CD4-positive, alpha-beta memory T cell (primary cell): ENCODE measurements at regions not wholly inside any gene's neighbourhood (a gene's known extent, or its start where the extent isn't known, plus 50 kb on each side); places are given as distances from the start of the nearest gene placed in this dataset.
"Not testable (repeated sequence)": the region's sequence is repeated elsewhere in the genome, so short reads cannot be mapped to it uniquely, and the experiment has no call there.

Experiments used
- CTCF ChIA-PET: fragments of 350-600 bp; sonication (Branson Sonifier 250); formaldehyde crosslinking; loops from one replicate; lab custom pipeline; 2021; ENCODE audit warnings: inconsistent platforms; ENCODE audit not compliant: partially characterized antibody; lab: Charles Lee
- POLR2A ChIA-PET: fragments of 350-600 bp; sonication (Branson Sonifier 250); formaldehyde crosslinking; loops from one replicate; lab custom pipeline; 2021; ENCODE audit not compliant: partially characterized antibody; lab: Charles Lee
- DNase-seq, 5 donors: peaks; one replicate each; pipeline versions ENCODE4 v3.0.0 to v3.0.0-alpha.2; 2020 to 2022; ENCODE audit warnings: mixed read lengths in 1 of 5
- H3K27ac ChIP-seq: one replicate; pipeline ENCODE4 v1.7.0; 2013; ENCODE audit warnings: low read depth, low read length
- H3K27me3 ChIP-seq: 2 replicates; pipeline ENCODE4 v1.7.0; 2013; ENCODE audit warnings: mild to moderate bottlenecking, low read length, moderate library complexity; ENCODE audit not compliant: insufficient read depth
- H3K36me3 ChIP-seq: 2 replicates; pipeline ENCODE4 v1.7.0; 2013; ENCODE audit warnings: mild to moderate bottlenecking, low read length, moderate library complexity; ENCODE audit not compliant: insufficient read depth
- H3K4me1 ChIP-seq: 2 replicates; pipeline ENCODE4 v1.7.0; 2013; ENCODE audit warnings: mild to moderate bottlenecking, low read length, moderate library complexity; ENCODE audit not compliant: insufficient read depth
- H3K4me3 ChIP-seq, 2 donors: one replicate each; pipeline ENCODE4 v1.7.0; 2013; ENCODE audit warnings: low read length in 2 of 2, mild to moderate bottlenecking in 1 of 2
- H3K9me3 ChIP-seq, 2 donors: one replicate each; pipeline ENCODE4 v1.7.0; 2013; ENCODE audit warnings: low read length in 2 of 2, control low read depth in 1 of 2; ENCODE audit not compliant: control insufficient read depth in 1 of 2
- H3K27ac Mint-ChIP-seq, 7 donors: one replicate each; pipeline ENCODE4 v1.8.0; 2020 to 2021; ENCODE audit warnings: mixed read lengths in 7 of 7, mild to moderate bottlenecking in 6 of 7, inconsistent platforms in 3 of 7, moderate library complexity in 3 of 7
- H3K27me3 Mint-ChIP-seq, 2 donors: one replicate each; pipeline ENCODE4 v1.8.0; 2020 to 2021; ENCODE audit warnings: mixed read lengths in 2 of 2
- H3K36me3 Mint-ChIP-seq, 2 donors: one replicate each; pipeline ENCODE4 v1.8.0; 2020 to 2021; ENCODE audit warnings: mixed read lengths in 2 of 2, inconsistent platforms in 1 of 2, mild to moderate bottlenecking in 1 of 2
- H3K4me1 Mint-ChIP-seq, 4 donors: one replicate each; pipeline ENCODE4 v1.8.0; 2020 to 2021; ENCODE audit warnings: mixed read lengths in 4 of 4, mild to moderate bottlenecking in 1 of 4
- H3K4me3 Mint-ChIP-seq, 8 donors: one replicate each; pipeline ENCODE4 v1.8.0; 2020 to 2021; ENCODE audit warnings: mixed read lengths in 8 of 8, mild to moderate bottlenecking in 7 of 8, moderate library complexity in 6 of 8, inconsistent platforms in 3 of 8
- H3K9me3 Mint-ChIP-seq, 8 donors: one replicate each; pipeline ENCODE4 v1.8.0; 2020 to 2021; ENCODE audit warnings: mixed read lengths in 8 of 8, mild to moderate bottlenecking in 5 of 8, inconsistent platforms in 3 of 8, moderate library complexity in 1 of 8
- intact Hi-C: fragments of 100-400 bp; cut with micrococcal nuclease; formaldehyde crosslinking; loops from one replicate; pipeline ENCODE4 v1.15.1; 2023

GRCh38 chr10:114872519-114873087 is 51.0 kb downstream of the FHIP2A start:
- ChIA-PET POLR2A (no interaction called here), CTCF (interaction anchor here (1.5 kb wide), 1 partner anchor 12 kb away, joined by 5 read pairs; no protein-coding TSS in a partner anchor)
- Histone ChIP-seq H3K27me3 (no peaks in the 10 kb centered on the region), H3K36me3 (no peaks in the 10 kb centered on the region), H3K4me1 (no peaks in the 10 kb centered on the region), H3K27ac (no peak overlapping the region), H3K4me3 (no peak overlapping the region), H3K9me3 (no peaks in the 10 kb centered on the region)
- intact Hi-C loops: loop anchor here (10.0 kb wide), 1 partner anchor 1512 kb away; no protein-coding TSS in a partner anchor
- Mint-ChIP-seq H3K4me1 (peaks cover 0 to 4% (median 4%) of the 10 kb centered on the region in 4 donors), H3K9me3 (peaks cover 0 to 1% (median 0%) of the 10 kb centered on the region in 8 donors), H3K27me3 (peaks cover 16 to 29% of the 10 kb centered on the region in 2 donors), H3K27ac (no peak overlapping the region), H3K4me3 (no peak overlapping the region), H3K36me3 (peaks cover 0 to 1% of the 10 kb centered on the region in 2 donors)
- DNase-seq: no peak

- Histone ChIP-seq H3K36me3 (no peaks in the 10 kb centered on the region), H3K27me3 (no peaks in the 10 kb centered on the region), H3K4me3 (no peak overlapping the region), H3K27ac (no peak overlapping the region), H3K4me1 (no peaks in the 10 kb centered on the region), H3K9me3 (no peaks in the 10 kb centered on the region)
- CTCF ChIA-PET: no interaction called here
- H3K9me3 Mint-ChIP-seq: peaks cover 0 to 1% (median 0%) of the 10 kb centered on the region in 8 donors
- POLR2A ChIA-PET: no interaction called here
- no peak for DNase-seq
- intact Hi-C loops: loop anchor here (10.0 kb wide), 1 partner anchor 1510 kb away; no protein-coding TSS in a partner anchor
- no peak overlapping the region for H3K4me3 Mint-ChIP-seq
- H3K4me1 Mint-ChIP-seq: peaks cover 4 to 13% (median 8%) of the 10 kb centered on the region in 4 donors
- no peaks in the 10 kb centered on the region for H3K36me3 Mint-ChIP-seq
- H3K27ac Mint-ChIP-seq: no peak overlapping the region
- H3K27me3 Mint-ChIP-seq: peaks cover 22 to 33% of the 10 kb centered on the region in 2 donors
Measured at GRCh38 chr10:114874827-114875411, 53.3 kb downstream of the FHIP2A start.

- peaks cover 4 to 14% (median 8%) of the 10 kb centered on the region in 4 donors for H3K4me1 Mint-ChIP-seq
- intact Hi-C loops: loop anchor here (10.0 kb wide), 1 partner anchor 1509 kb away; no protein-coding TSS in a partner anchor
- H3K36me3 ChIP-seq, DNase-seq, H3K27ac ChIP-seq, H3K4me3 ChIP-seq, H3K4me3 Mint-ChIP-seq, H3K9me3 ChIP-seq, H3K27ac Mint-ChIP-seq, H3K36me3 Mint-ChIP-seq, H3K4me1 ChIP-seq, POLR2A ChIA-PET, H3K27me3 ChIP-seq, H3K9me3 Mint-ChIP-seq: not testable (repeated sequence)
- CTCF ChIA-PET: interaction anchor here (5.7 kb wide), 1 partner anchor 7 kb away, joined by 29 read pairs; no protein-coding TSS in a partner anchor
- peaks cover 23 to 35% of the 10 kb centered on the region in 2 donors for H3K27me3 Mint-ChIP-seq
Measured at GRCh38 chr10:114875590-114876081, 54.1 kb downstream of the FHIP2A start.

GRCh38 chr10:114876169-114876568 is 54.6 kb downstream of the FHIP2A start:
- Histone ChIP-seq H3K9me3 (no peaks in the 10 kb centered on the region), H3K27me3 (no peaks in the 10 kb centered on the region), H3K36me3 (no peaks in the 10 kb centered on the region), H3K4me3 (no peak overlapping the region), H3K4me1 (no peaks in the 10 kb centered on the region), H3K27ac (no peak overlapping the region)
- Mint-ChIP-seq H3K4me1 (peaks cover 4 to 14% (median 8%) of the 10 kb centered on the region in 4 donors), H3K9me3 (peaks cover 0 to 1% (median 0%) of the 10 kb centered on the region in 8 donors), H3K27me3 (peaks cover 23 to 35% of the 10 kb centered on the region in 2 donors), H3K36me3 (no peaks in the 10 kb centered on the region), H3K4me3 (no peak overlapping the region), H3K27ac (no peak overlapping the region)
- CTCF ChIA-PET: interaction anchor here (5.7 kb wide), 1 partner anchor 8 kb away, joined by 29 read pairs; no protein-coding TSS in a partner anchor
- POLR2A ChIA-PET: no interaction called here
- intact Hi-C loops: loop anchor here (10.0 kb wide), 1 partner anchor 1509 kb away; no protein-coding TSS in a partner anchor
- DNase-seq: no peak

GRCh38 chr10:114876602-114877300 is 55.2 kb downstream of the FHIP2A start:
- Mint-ChIP-seq H3K4me3 (peak overlapping the region in 1 of 8 donors; percentile 36), H3K27ac (no peak overlapping the region), H3K27me3 (peaks cover 23 to 35% of the 10 kb centered on the region in 2 donors), H3K9me3 (peaks cover 0 to 1% (median 0%) of the 10 kb centered on the region in 8 donors), H3K36me3 (no peaks in the 10 kb centered on the region), H3K4me1 (peaks cover 4 to 14% (median 8%) of the 10 kb centered on the region in 4 donors)
- intact Hi-C loops: loop anchor here (10.0 kb wide), 1 partner anchor 1508 kb away; no protein-coding TSS in a partner anchor
- DNase-seq: peak in 1 of 5 donors; percentile 13
- POLR2A ChIA-PET: no interaction called here
- Histone ChIP-seq H3K27me3 (no peaks in the 10 kb centered on the region), H3K36me3 (no peaks in the 10 kb centered on the region), H3K4me1 (no peaks in the 10 kb centered on the region), H3K4me3 (no peak overlapping the region), H3K27ac (no peak overlapping the region), H3K9me3 (no peaks in the 10 kb centered on the region)
- CTCF ChIA-PET: interaction anchor here (3.5 to 5.7 kb wide), 2 partner anchors 8 to 326 kb away, joined by 17 to 29 read pairs; no protein-coding TSS in a partner anchor

- no peak for DNase-seq
- Mint-ChIP-seq H3K36me3 (no peaks in the 10 kb centered on the region), H3K4me3 (no peak overlapping the region), H3K27ac (no peak overlapping the region), H3K9me3 (peaks cover 0 to 1% (median 0%) of the 10 kb centered on the region in 8 donors), H3K4me1 (peaks cover 4 to 14% (median 8%) of the 10 kb centered on the region in 4 donors), H3K27me3 (peaks cover 23 to 35% of the 10 kb centered on the region in 2 donors)
- no peaks in the 10 kb centered on the region for H3K27me3 ChIP-seq
- H3K36me3 ChIP-seq: no peaks in the 10 kb centered on the region
- intact Hi-C loops: loop anchor here (10.0 kb wide), 1 partner anchor 1508 kb away; no protein-coding TSS in a partner anchor
- no peaks in the 10 kb centered on the region for H3K9me3 ChIP-seq
- POLR2A ChIA-PET: no interaction called here
- CTCF ChIA-PET: interaction anchor here (0.8 to 5.7 kb wide), 3 partner anchors 9 to 573 kb away, joined by 3 to 29 read pairs (median 17); no protein-coding TSS in a partner anchor
- H3K27ac ChIP-seq: no peak overlapping the region
- H3K4me3 ChIP-seq: no peak overlapping the region
- no peaks in the 10 kb centered on the region for H3K4me1 ChIP-seq
Measured at GRCh38 chr10:114877301-114877644, 55.7 kb downstream of the FHIP2A start.
